HL-60 (cell line): ENCODE measurements at regions not wholly inside any gene's neighbourhood (a gene's known extent, or its start where the extent isn't known, plus 50 kb on each side); places are given as distances from the start of the nearest gene placed in this dataset.

ENCODE experiments used
- CTCF ChIP-seq: IDR thresholded peaks from one replicate; pipeline ENCODE4 v1.5.1; 2011; ENCODE audit warnings: low read length, control low read depth, inconsistent platforms; ENCODE audit not compliant: insufficient read depth
- GABPA ChIP-seq: IDR thresholded peaks from 2 replicates; pipeline ENCODE4 v1.6.1; 2012; ENCODE audit warnings: low read depth
- POLR2AphosphoS5 ChIP-seq: IDR thresholded peaks from 2 replicates; pipeline ENCODE4 v1.6.1; 2012; ENCODE audit warnings: low read depth

- TF ChIP-seq CTCF (no peak), GABPA (no peak), POLR2AphosphoS5 (no peak)
These were observed 288.7 kb downstream of the MBD2 start for GRCh38 chr18:53935803-53936202.
